Effector CD4-positive, alpha-beta T cell (primary cell): ENCODE measurements at regions not wholly inside any gene's neighbourhood (a gene's known extent, or its start where the extent isn't known, plus 50 kb on each side); places are given as distances from the start of the nearest gene placed in this dataset.
A peak's percentile ranks its signal among the peaks of the same experiment; 100 is the strongest.

ENCODE experiments used
- DNase-seq: peaks from one replicate; pipeline ENCODE4 v3.0.0-alpha.2; 2020

GRCh38 chr6:159118924-159119323 is 50.3 kb upstream of the FNDC1 start:
- no peak for DNase-seq

GRCh38 chr6:159117563-159117962 is 51.6 kb upstream of the FNDC1 start:
- DNase-seq = no peak

GRCh38 chr6:159117046-159117445 is 52.2 kb upstream of the FNDC1 start:
- DNase-seq = no peak

GRCh38 chr6:159116343-159116742 is 52.9 kb upstream of the FNDC1 start:
- no peak for DNase-seq

- no peak for DNase-seq
These were observed 54.6 kb upstream of the FNDC1 start for GRCh38 chr6:159114569-159114968.

GRCh38 chr6:159113223-159113622 is 56.0 kb upstream of the FNDC1 start:
- no peak for DNase-seq

GRCh38 chr6:159112714-159113113 is 56.5 kb upstream of the FNDC1 start:
- no peak for DNase-seq

- DNase-seq = no peak
These were observed 58.5 kb upstream of the FNDC1 start for GRCh38 chr6:159110748-159111147.

- DNase-seq = no peak
These were observed 59.2 kb upstream of the FNDC1 start for GRCh38 chr6:159110013-159110412.

GRCh38 chr6:159109391-159109790 is 59.8 kb upstream of the FNDC1 start:
- no peak for DNase-seq

GRCh38 chr6:159108426-159108985 is 60.7 kb upstream of the FNDC1 start:
- DNase-seq = no peak

GRCh38 chr6:159107451-159108260 is 61.5 kb upstream of the FNDC1 start:
- peak; percentile 61 for DNase-seq

- DNase-seq = peak; percentile 88
These were observed 61.9 kb upstream of the TAGAP start for GRCh38 chr6:159106627-159107241.

GRCh38 chr6:159105716-159106115 is 60.9 kb upstream of the TAGAP start:
- no peak for DNase-seq

GRCh38 chr6:159104931-159105330 is 60.1 kb upstream of the TAGAP start:
- no peak for DNase-seq

GRCh38 chr6:159104163-159104925 is 59.6 kb upstream of the TAGAP start:
- peak; percentile 70 for DNase-seq

- no peak for DNase-seq
These were observed 58.8 kb upstream of the TAGAP start for GRCh38 chr6:159103396-159104162.

GRCh38 chr6:159102373-159103160 is 57.8 kb upstream of the TAGAP start:
- DNase-seq = no peak

GRCh38 chr6:159101656-159102055 is 56.9 kb upstream of the TAGAP start:
- DNase-seq = no peak

- DNase-seq = no peak
These were observed 55.8 kb upstream of the TAGAP start for GRCh38 chr6:159100395-159101182.

- no peak for DNase-seq
These were observed 55.2 kb upstream of the TAGAP start for GRCh38 chr6:159099961-159100360.
